ENCODE measurements at regions not wholly inside any gene's neighbourhood (a gene's known extent, or its start where the extent isn't known, plus 50 kb on each side); places are given as distances from the start of the nearest gene placed in this dataset.
"Not testable (repeated sequence)": the region's sequence is repeated elsewhere in the genome, so short reads cannot be mapped to it uniquely, and the experiment has no call there.

- TF ChIP-seq CTCF (optimal IDR thresholded peaks at IDR 0.05 in 1 of 3, IDR thresholded peaks at IDR 0.05 in 1 of 3, conservative IDR thresholded peaks at IDR 0.05 in 1 of 3; ENCODE audit: extremely low read depth in 1 of 3, insufficient read depth in 2 of 3, low read length in 3 of 3) (no peak), EZH2 (IDR thresholded peaks at IDR 0.05; ENCODE audit: low read length) (no peak)
- no peak overlapping the region for H3K4me2 ChIP-seq (ENCODE audit: control insufficient read depth, extremely low read depth, insufficient read depth, low read depth, low read length)
- dilution Hi-C loops (cut with MboI; ENCODE audit: extremely low pct_ligation_motif_present, low sequenced_read_pairs), result no loop called here
- no peaks in the 10 kb centered on the region for H3K79me2 ChIP-seq (ENCODE audit: control insufficient read depth, insufficient read depth, low read length)
- DNase-seq (ENCODE audit: low read depth, low spot score) (no peak), FAIRE-seq (no peak)
- H4K20me1 ChIP-seq (ENCODE audit: control insufficient read depth, extremely low read depth, insufficient read depth, low read length), result no peaks in the 10 kb centered on the region
- H3K9me1 ChIP-seq (ENCODE audit: control insufficient read depth, extremely low read depth, insufficient read depth, low read length), result no peaks in the 10 kb centered on the region
- H3K27me3 ChIP-seq (ENCODE audit: control insufficient read depth, extremely low read depth, insufficient read depth, low read length), result no peaks in the 10 kb centered on the region
- H3K4me1 ChIP-seq (ENCODE audit: control insufficient read depth, extremely low read depth, insufficient read depth, low read length), result no peaks in the 10 kb centered on the region
- H3K9me3 ChIP-seq (ENCODE audit: control insufficient read depth, low read depth, low read length), result no peaks in the 10 kb centered on the region
- H3K36me3 ChIP-seq (ENCODE audit: control insufficient read depth in 2 of 2, extremely low read depth in 1 of 2, insufficient read depth in 2 of 2, low read length in 2 of 2), result no peaks in the 10 kb centered on the region
- no peak overlapping the region for H3K27ac ChIP-seq (ENCODE audit: control insufficient read depth, insufficient read depth, low read length)
- H3K9ac ChIP-seq (ENCODE audit: control insufficient read depth, extremely low read depth, insufficient read depth, low read length), result no peak overlapping the region
- H2AFZ ChIP-seq (ENCODE audit: control insufficient read depth, low read length), result no peak overlapping the region
- H3K4me3 ChIP-seq (ENCODE audit: control insufficient read depth in 2 of 3, extremely low read depth in 1 of 3, insufficient read depth in 2 of 3, low read depth in 1 of 3, low read length in 3 of 3), result no peak overlapping the region
Measured at GRCh38 chr9:15058236-15058635, 148.0 kb upstream of the FREM1 start.

GRCh38 chr9:15055284-15055683, 145.1 kb upstream of the FREM1 start:
- FAIRE-seq; H3K4me3 ChIP-seq (ENCODE audit: control insufficient read depth in 2 of 3, extremely low read depth in 1 of 3, insufficient read depth in 2 of 3, low read depth in 1 of 3, low read length in 3 of 3); H2AFZ ChIP-seq (ENCODE audit: control insufficient read depth, low read length); H3K4me1 ChIP-seq (ENCODE audit: control insufficient read depth, extremely low read depth, insufficient read depth, low read length); H4K20me1 ChIP-seq (ENCODE audit: control insufficient read depth, extremely low read depth, insufficient read depth, low read length); H3K9ac ChIP-seq (ENCODE audit: control insufficient read depth, extremely low read depth, insufficient read depth, low read length); dilution Hi-C loops (cut with MboI; ENCODE audit: extremely low pct_ligation_motif_present, low sequenced_read_pairs); H3K9me1 ChIP-seq (ENCODE audit: control insufficient read depth, extremely low read depth, insufficient read depth, low read length); H3K79me2 ChIP-seq (ENCODE audit: control insufficient read depth, insufficient read depth, low read length); DNase-seq (ENCODE audit: low read depth, low spot score); H3K9me3 ChIP-seq (ENCODE audit: control insufficient read depth, low read depth, low read length); H3K36me3 ChIP-seq (ENCODE audit: control insufficient read depth in 2 of 2, extremely low read depth in 1 of 2, insufficient read depth in 2 of 2, low read length in 2 of 2); H3K4me2 ChIP-seq (ENCODE audit: control insufficient read depth, extremely low read depth, insufficient read depth, low read depth, low read length); H3K27me3 ChIP-seq (ENCODE audit: control insufficient read depth, extremely low read depth, insufficient read depth, low read length); H3K27ac ChIP-seq (ENCODE audit: control insufficient read depth, insufficient read depth, low read length): not testable (repeated sequence)

- Histone ChIP-seq H3K27me3 (ENCODE audit: control insufficient read depth, extremely low read depth, insufficient read depth, low read length) (no peaks in the 10 kb centered on the region), H3K4me2 (ENCODE audit: control insufficient read depth, extremely low read depth, insufficient read depth, low read depth, low read length) (no peak overlapping the region), H3K4me1 (ENCODE audit: control insufficient read depth, extremely low read depth, insufficient read depth, low read length) (no peaks in the 10 kb centered on the region), H3K79me2 (ENCODE audit: control insufficient read depth, insufficient read depth, low read length) (no peaks in the 10 kb centered on the region), H3K36me3 (ENCODE audit: control insufficient read depth in 2 of 2, extremely low read depth in 1 of 2, insufficient read depth in 2 of 2, low read length in 2 of 2) (no peaks in the 10 kb centered on the region), H3K9me3 (ENCODE audit: control insufficient read depth, low read depth, low read length) (no peaks in the 10 kb centered on the region), H3K27ac (ENCODE audit: control insufficient read depth, insufficient read depth, low read length) (no peak overlapping the region), H3K9me1 (ENCODE audit: control insufficient read depth, extremely low read depth, insufficient read depth, low read length) (no peaks in the 10 kb centered on the region), H4K20me1 (ENCODE audit: control insufficient read depth, extremely low read depth, insufficient read depth, low read length) (no peaks in the 10 kb centered on the region), H3K9ac (ENCODE audit: control insufficient read depth, extremely low read depth, insufficient read depth, low read length) (no peak overlapping the region), H2AFZ (ENCODE audit: control insufficient read depth, low read length) (no peak overlapping the region), H3K4me3 (ENCODE audit: control insufficient read depth in 2 of 3, extremely low read depth in 1 of 3, insufficient read depth in 2 of 3, low read depth in 1 of 3, low read length in 3 of 3) (no peak overlapping the region)
- FAIRE-seq, result no peak
- DNase-seq (ENCODE audit: low read depth, low spot score), result no peak
- dilution Hi-C loops (cut with MboI; ENCODE audit: extremely low pct_ligation_motif_present, low sequenced_read_pairs), result no loop called here
- TF ChIP-seq CTCF (optimal IDR thresholded peaks at IDR 0.05 in 1 of 3, IDR thresholded peaks at IDR 0.05 in 1 of 3, conservative IDR thresholded peaks at IDR 0.05 in 1 of 3; ENCODE audit: extremely low read depth in 1 of 3, insufficient read depth in 2 of 3, low read length in 3 of 3), result no peak
- no peak for TF ChIP-seq EZH2 (IDR thresholded peaks at IDR 0.05; ENCODE audit: low read length)
Measured at GRCh38 chr9:15048772-15049171, 138.5 kb upstream of the FREM1 start.
